ENCODE measurements at regions not wholly inside any gene's neighbourhood (a gene's known extent, or its start where the extent isn't known, plus 50 kb on each side); places are given as distances from the start of the nearest gene placed in this dataset.

DNA sequence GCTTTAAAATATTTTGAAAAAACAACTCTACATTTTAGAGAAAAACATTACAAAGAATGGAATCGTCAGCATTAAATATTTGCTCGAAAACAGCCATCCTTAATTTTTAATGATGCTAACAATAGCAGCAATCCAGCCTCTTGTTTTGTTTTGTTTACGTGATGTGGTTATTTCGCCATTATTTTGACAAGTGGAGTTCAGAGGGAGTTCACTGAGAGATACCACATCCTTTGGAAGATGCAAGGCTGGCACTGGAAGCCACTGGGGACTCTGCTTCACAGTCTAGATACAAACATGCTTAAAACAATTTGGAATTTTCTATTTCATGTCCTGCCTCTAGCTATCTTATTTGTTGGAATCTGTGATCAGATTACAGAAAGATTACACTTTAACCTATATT is 556.3 kb downstream of the PCDH17 start:
- no peak for DNase-seq (ENCODE audit: low read depth in 2 of 2)

GRCh38 chr13:58190577-58190976 is 559.0 kb downstream of the PCDH17 start:
- no peak for DNase-seq (ENCODE audit: low read depth in 2 of 2)

DNA sequence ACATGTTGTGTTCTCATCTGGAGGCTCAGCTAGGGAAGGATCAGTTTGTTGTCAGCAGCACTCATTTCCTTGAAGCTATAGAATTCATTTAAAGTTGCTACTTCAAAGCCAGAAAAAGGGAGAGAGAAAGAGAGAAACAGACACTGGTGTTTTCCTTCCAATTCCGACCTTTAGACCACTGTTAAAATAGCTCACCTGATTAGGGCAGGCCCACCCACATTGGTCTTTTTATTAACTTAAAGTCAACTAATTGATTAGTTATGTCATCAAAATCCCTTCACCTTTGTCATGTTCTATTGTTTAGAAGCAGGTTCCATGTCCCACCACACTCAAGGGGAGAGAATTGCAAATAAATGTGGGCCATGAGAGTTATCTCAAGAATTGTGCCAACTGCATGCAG is 560.2 kb downstream of the PCDH17 start:
- DNase-seq (ENCODE audit: low read depth in 2 of 2), result no peak

DNA sequence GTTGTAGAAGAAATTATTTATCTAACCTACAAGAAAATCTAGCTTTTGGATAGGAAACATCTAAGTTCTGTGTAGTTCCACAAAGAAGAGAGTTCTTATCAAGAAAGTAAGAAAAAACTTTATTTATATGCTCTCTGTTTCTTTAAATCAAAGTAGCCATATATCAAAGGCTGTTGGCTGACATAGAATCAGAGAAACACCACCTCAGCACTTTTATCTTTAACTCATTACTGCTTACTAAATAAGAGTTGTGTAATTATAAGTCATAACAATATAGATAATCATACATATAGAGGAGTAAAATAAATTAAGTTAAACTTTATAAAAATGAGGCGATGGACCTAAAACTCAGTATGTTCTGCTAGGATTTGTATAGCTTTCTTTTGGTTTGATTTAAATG is 570.6 kb downstream of the PCDH17 start:
- DNase-seq (ENCODE audit: low read depth in 2 of 2), result no peak

- no peak for DNase-seq (ENCODE audit: low read depth in 2 of 2)
These were observed 576.0 kb downstream of the PCDH17 start for GRCh38 chr13:58207501-58207900.

DNA sequence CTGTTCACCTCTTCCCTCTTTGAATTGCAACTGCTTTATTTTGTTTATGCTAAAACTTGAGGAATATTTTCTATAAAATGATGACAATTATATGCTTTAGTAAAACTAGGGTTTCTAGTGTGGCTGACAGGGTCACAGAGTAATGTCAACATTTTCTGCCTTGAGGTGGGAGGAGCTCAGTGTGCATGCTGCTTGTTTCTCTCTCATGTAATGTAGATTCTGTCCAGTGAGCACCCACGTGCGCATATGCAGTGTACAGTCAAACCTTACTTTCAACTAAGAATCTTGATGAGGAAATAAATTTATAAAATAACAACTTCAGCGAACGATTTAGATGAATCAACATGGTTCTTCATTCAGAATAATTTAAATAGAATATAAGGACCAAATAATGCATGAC is 603.9 kb downstream of the PCDH17 start:
- DNase-seq (ENCODE audit: low read depth in 2 of 2), result no peak

GRCh38 chr13:58238972-58239773 is 607.6 kb downstream of the PCDH17 start:
- no peak for DNase-seq (ENCODE audit: low read depth in 2 of 2)

DNA sequence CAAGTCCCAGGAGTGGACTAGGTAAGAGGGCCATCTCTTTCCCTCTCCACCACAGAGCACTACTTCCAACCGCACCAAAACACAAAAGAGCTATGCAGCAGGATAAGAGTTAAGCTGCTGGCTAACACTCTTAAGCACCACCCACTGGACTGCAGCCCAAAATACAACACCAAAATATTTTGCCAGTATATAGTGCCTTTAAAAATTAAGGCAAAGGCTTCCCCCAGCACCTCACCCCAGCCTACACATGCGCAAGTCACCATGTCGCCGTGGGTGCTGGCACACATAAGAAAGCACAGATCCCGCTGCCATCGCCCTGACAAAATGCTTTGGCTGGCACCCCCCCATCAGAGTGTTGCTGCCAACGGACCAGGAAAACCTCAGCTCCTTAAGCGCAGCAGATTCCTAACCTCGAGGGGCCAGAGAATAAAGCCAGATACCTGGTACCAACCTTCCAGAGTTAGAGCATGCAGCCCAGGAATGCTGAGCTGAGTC is 608.3 kb downstream of the PCDH17 start:
- DNase-seq (ENCODE audit: low read depth in 2 of 2), result no peak

- no peak for DNase-seq (ENCODE audit: low read depth in 2 of 2)
These were observed 615.5 kb downstream of the PCDH17 start for GRCh38 chr13:58247080-58247479.

DNA sequence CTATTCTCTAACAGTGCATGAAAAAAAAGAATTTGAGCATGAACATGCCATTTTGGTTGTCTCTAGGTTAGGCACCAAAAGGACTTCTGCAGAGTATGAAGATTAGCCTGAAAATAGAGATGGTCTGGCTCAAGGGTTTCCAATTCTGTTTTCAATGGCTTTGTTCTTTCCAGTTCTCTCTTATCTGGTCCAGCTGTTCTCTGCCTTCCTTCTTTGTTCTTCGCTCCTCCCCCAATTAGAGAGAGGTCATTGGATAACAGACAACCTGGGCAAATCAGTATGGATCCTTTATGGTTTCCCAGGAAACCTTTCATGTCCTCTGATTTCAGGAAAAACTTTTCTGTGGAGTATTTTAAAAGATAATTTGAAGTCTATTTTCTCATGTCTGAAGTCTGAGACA is 623.4 kb downstream of the PCDH17 start:
- DNase-seq (ENCODE audit: low read depth in 2 of 2), result no peak

DNA sequence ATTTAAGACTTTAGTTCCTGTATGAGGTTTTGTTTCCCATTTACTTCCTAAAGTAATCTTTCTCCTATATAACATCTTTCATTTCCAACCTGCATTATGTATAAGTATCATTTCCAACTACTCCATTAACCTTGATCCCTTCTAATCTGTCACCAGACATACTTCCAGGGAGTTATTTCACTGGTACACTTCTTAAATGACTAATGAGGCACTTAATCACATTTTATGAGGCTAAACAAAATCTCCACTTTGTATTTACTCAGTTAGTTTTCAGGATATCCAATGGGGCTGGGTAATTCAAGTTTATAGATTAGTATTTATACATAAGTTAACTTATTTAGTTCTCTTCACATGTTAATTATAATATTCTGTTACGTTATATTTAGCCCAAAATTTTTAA is 634.7 kb downstream of the PCDH17 start:
- no peak for DNase-seq (ENCODE audit: low read depth in 2 of 2)

DNA sequence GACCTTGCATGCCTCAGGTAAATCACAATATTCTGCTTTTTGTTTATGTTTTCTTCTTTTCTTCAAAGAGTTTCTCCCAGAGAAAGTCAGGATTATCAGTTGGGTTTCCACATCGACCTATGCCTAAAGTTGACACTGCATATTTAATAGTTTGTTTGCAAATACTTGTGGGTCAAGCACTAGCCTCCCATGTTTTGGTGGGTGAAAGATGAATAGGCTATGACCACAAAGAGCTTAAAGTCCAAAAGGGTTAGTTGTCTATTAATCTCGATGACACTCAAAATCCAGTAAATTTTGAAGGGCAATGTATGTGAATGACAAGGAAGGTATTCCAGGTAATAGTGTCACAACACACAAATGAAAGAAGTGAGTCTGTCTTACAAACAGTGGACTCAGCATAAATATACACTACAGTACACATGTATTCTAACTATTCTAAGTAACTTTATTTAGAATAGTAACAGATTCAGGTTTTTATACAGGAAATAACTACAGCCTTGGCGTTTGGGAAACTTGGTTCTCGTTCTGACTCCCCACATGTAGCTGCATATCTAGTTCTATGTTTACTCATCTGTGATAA is 667.1 kb downstream of the PCDH17 start:
- no peak for DNase-seq (ENCODE audit: low read depth in 2 of 2)

DNA sequence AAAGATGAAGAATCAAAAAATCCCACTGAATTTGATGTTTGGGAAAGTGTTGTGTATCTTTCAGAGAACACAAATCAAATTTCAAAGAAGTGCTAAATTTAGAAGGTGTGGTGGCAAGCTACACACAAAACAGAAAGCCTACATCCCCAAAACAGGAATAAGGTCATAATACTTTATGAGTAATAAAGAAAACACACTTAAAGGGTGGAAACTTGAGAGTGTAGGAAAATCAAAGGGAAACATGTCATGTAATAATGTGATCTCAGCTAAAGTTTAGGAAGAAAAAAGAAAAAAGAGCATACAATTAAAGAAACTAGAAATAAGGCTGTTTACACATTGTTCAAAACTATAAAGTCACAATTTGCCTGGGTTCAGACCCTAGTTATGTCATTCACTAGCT is 668.7 kb downstream of the PCDH17 start:
- DNase-seq (ENCODE audit: low read depth in 2 of 2), result no peak

- DNase-seq (ENCODE audit: low read depth in 2 of 2), result no peak
These were observed 669.6 kb downstream of the PCDH17 start for GRCh38 chr13:58300974-58301681.

GRCh38 chr13:58302349-58302748 is 670.8 kb downstream of the PCDH17 start:
- DNase-seq (ENCODE audit: low read depth in 2 of 2), result no peak

DNA sequence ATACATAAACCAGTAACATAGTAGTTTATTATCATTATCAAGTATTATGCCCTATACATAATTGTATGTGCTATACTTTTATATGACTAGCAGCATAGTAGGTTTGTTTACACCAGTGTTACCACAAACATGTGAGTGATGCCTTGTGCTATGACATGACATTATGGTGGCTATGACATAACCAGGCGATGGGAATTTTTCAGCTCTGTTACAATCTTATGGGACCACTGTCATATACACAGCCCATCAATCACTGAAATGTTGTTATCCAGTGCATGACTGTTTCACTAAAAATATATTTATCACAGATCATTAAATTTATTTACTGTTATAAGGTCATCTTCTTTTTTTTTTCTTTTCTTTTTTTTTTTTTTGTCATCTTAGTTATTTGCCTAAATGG is 674.5 kb downstream of the PCDH17 start:
- no peak for DNase-seq (ENCODE audit: low read depth in 2 of 2)

DNA sequence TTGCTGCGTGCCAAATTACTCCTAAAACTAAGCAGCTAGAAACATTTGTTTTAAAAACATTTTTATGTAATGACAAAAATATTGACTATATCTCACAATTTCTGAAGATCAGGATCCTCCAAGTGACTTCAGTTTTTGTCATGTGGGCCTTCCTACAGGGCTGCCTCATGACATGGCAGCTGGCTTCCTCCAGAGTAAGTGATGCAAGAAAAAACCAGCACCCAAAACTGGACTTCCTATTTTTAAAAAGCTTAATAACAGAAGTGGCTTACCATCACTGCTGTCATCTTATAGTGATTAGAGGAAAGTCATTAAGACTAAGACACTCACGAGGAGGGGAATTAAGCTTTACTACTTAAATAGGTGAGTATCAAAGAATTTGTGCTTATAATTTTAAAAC is 681.7 kb downstream of the PCDH17 start:
- DNase-seq (ENCODE audit: low read depth in 2 of 2), result no peak

- DNase-seq (ENCODE audit: low read depth in 2 of 2), result no peak
These were observed 687.1 kb downstream of the PCDH17 start for GRCh38 chr13:58318495-58319167.

- no peak for DNase-seq (ENCODE audit: low read depth in 2 of 2)
These were observed 692.6 kb downstream of the PCDH17 start for GRCh38 chr13:58324161-58324560.

- no peak for DNase-seq (ENCODE audit: low read depth in 2 of 2)
These were observed 698.2 kb downstream of the PCDH17 start for GRCh38 chr13:58329746-58330145.

DNA sequence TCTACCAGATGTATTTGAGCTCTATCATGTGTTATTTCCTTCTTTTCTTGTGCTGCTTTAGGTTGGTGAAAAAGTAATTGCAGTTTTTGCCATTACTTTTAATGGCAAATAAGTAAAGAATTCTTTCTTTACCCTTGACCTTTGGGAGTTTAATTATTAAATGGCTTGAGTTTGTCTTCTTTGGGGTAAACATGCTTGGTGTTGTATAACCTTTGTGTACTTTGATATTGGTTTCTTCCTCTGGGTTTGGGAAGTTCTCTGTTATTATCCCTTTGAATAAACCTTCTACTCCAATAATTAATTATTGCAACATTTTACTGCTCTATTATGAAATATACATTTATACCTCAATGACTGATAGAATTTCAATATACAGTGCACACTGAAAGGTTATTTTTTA is 709.4 kb downstream of the PCDH17 start:
- no peak for DNase-seq (ENCODE audit: low read depth in 2 of 2)

DNA sequence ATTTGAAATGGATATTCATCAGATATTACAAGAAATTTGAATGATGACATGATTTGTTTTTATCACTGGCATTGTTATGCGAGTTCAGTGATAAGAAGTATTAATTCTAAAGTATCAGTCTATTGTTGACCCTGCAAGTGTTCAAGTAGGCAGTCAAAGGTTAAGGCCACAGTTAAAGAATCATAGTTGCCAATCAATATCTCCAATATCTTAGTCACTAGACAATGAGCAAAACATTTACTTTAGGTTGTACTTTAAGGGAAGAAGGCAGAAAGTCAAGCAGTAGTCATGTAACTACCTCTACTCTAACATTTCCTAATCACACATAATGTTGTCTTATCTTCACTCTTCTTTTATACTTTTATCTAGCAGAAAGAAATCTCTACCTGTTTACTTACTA is 709.8 kb downstream of the PCDH17 start:
- DNase-seq (ENCODE audit: low read depth in 2 of 2), result no peak

All from activated CD8-positive, alpha-beta memory T cell treated with anti-CD3 and anti-CD28 coated beads for 4 hours (primary cell).